HepG2 (cell line): ENCODE measurements at regions not wholly inside any gene's neighbourhood (a gene's known extent, or its start where the extent isn't known, plus 50 kb on each side); places are given as distances from the start of the nearest gene placed in this dataset.

Source experiments
- ADNP ChIP-seq: sonication (generic); formaldehyde crosslinking; IDR thresholded peaks from 2 replicates; pipeline ENCODE4 v1.4.0; 2020; ENCODE audit warnings: missing genetic modification reagents
- ATF5 ChIP-seq: sonication (generic); formaldehyde crosslinking; IDR thresholded peaks from 2 replicates; pipeline ENCODE4 v1.4.0; 2020; ENCODE audit warnings: mild to moderate bottlenecking, low read depth, missing genetic modification reagents
- BRD4 ChIP-seq: sonication (generic); formaldehyde crosslinking; IDR thresholded peaks from 2 replicates; pipeline ENCODE4 v1.4.0; 2020; ENCODE audit warnings: missing genetic modification reagents
- EP300 ChIP-seq, 3 experiments: sonication (generic) in 1 of 3; formaldehyde crosslinking in 1 of 3; IDR thresholded peaks; 2 replicates each; pipeline versions ENCODE4 v1.5.1 to v1.6.1; 2011 to 2020; ENCODE audit warnings: low read depth in 2 of 3, low read length in 2 of 3, borderline replicate concordance in 1 of 3, improper control_type of control experiment in 1 of 3, mild to moderate bottlenecking in 1 of 3, missing genetic modification reagents in 1 of 3, moderate library complexity in 1 of 3
- HNF1A ChIP-seq, 2 experiments: sonication (generic) in 1 of 2; formaldehyde crosslinking in 1 of 2; IDR thresholded peaks; 2 replicates each; pipeline versions ENCODE4 v1.4.0 to v1.6.1; 2016 to 2020; ENCODE audit warnings: borderline replicate concordance in 1 of 2, low read depth in 1 of 2, mild to moderate bottlenecking in 1 of 2, missing genetic modification reagents in 1 of 2
- HNRNPLL ChIP-seq: fragments of 200-400 bp; formaldehyde crosslinking; IDR thresholded peaks from 2 replicates; pipeline ENCODE4 v1.6.1; 2017; ENCODE audit warnings: mild to moderate bottlenecking, low read depth, low read length; ENCODE audit not compliant: poor library complexity, severe bottlenecking
- MATR3 ChIP-seq: sonication (generic); formaldehyde crosslinking; IDR thresholded peaks from 2 replicates; pipeline ENCODE4 v1.4.0; 2020; ENCODE audit warnings: missing genetic modification reagents
- PATZ1 ChIP-seq: sonication (generic); formaldehyde crosslinking; IDR thresholded peaks from 2 replicates; pipeline ENCODE4 v1.4.0; 2020; ENCODE audit warnings: missing genetic modification reagents
- PBX3 ChIP-seq: sonication (generic); formaldehyde crosslinking; IDR thresholded peaks from 2 replicates; pipeline ENCODE4 v1.8.1; 2023; ENCODE audit warnings: missing genetic modification reagents, inconsistent platforms, borderline replicate concordance
- RBFOX2 ChIP-seq: fragments of 200-400 bp; formaldehyde crosslinking; IDR thresholded peaks from 2 replicates; pipeline ENCODE4 v1.6.1; 2017; ENCODE audit warnings: low read depth, mild to moderate bottlenecking, low read length
- ZNF205 ChIP-seq: IDR thresholded peaks from 2 replicates; pipeline ENCODE4 v1.6.1; 2018; ENCODE audit warnings: missing biosample characterization, missing genetic modification reagents
- ZNF274 ChIP-seq: sonication (generic); formaldehyde crosslinking; IDR thresholded peaks from 2 replicates; pipeline ENCODE4 v1.5.1; 2020; ENCODE audit warnings: mild to moderate bottlenecking, missing genetic modification reagents
- ZNF367 ChIP-seq: sonication (generic); formaldehyde crosslinking; IDR thresholded peaks from 2 replicates; pipeline ENCODE4 v1.4.0; 2020; ENCODE audit warnings: missing genetic modification reagents, borderline replicate concordance
- ZNF44 ChIP-seq: sonication (generic); formaldehyde crosslinking; IDR thresholded peaks from 2 replicates; pipeline ENCODE4 v1.5.1; 2020; ENCODE audit warnings: mild to moderate bottlenecking, missing genetic modification reagents
- ZNF839 ChIP-seq: sonication (generic); formaldehyde crosslinking; IDR thresholded peaks from 2 replicates; pipeline ENCODE4 v1.4.0; 2020; ENCODE audit warnings: missing genetic modification reagents, mild to moderate bottlenecking, borderline replicate concordance
- ZSCAN12 ChIP-seq: sonication (generic); formaldehyde crosslinking; IDR thresholded peaks from 2 replicates; pipeline ENCODE4 v1.9.0; 2021; ENCODE audit warnings: mild to moderate bottlenecking, missing genetic modification reagents
- TF ChIP-seq, protein P1 (sequence below): sonication (generic); formaldehyde crosslinking; IDR thresholded peaks from 2 replicates; pipeline ENCODE4 v1.5.1; 2020; ENCODE audit warnings: mild to moderate bottlenecking, moderate library complexity, missing genetic modification reagents

- TF ChIP-seq EP300 (IDR thresholded peaks at IDR 0.05; ENCODE audit: low read depth in 2 of 2, low read length in 2 of 2): peak in 1 of 2 experiments; percentile 57; a peak in 2 of 4 replicates
- peak; percentile 41; the same call in 1 of the 2 replicates for TF ChIP-seq EP300 (CRISPR knock-in tag; IDR thresholded peaks at IDR 0.05; ENCODE audit: borderline replicate concordance)
- no peak for TF ChIP-seq HNF1A (IDR thresholded peaks at IDR 0.05; ENCODE audit: low read depth)
- TF ChIP-seq HNF1A (CRISPR knock-in tag; IDR thresholded peaks at IDR 0.05; ENCODE audit: borderline replicate concordance): peak; percentile 11; the same call in 1 of the 2 replicates
- peak; percentile 71; the same call in 1 of the 2 replicates for TF ChIP-seq ZNF274 (CRISPR knock-in tag)
- no peak for TF ChIP-seq ZNF367 (CRISPR knock-in tag)
- TF ChIP-seq RBFOX2: no peak
- no peak for TF ChIP-seq PBX3
- peak; percentile 18 for TF ChIP-seq HNRNPLL
- peak; percentile 69 for TF ChIP-seq ZNF205 (CRISPR knock-in tag)
- TF ChIP-seq PATZ1 (CRISPR knock-in tag): peak; percentile 81
- TF ChIP-seq ZNF44: peak; percentile 79; the same call in 1 of the 2 replicates
- 0 out of 2 replicates have a peak, but pooled peaks have one; percentile 48 for TF ChIP-seq BRD4 (CRISPR knock-in tag)
- TF ChIP-seq ATF5: no peak
- TF ChIP-seq, protein P1, sequence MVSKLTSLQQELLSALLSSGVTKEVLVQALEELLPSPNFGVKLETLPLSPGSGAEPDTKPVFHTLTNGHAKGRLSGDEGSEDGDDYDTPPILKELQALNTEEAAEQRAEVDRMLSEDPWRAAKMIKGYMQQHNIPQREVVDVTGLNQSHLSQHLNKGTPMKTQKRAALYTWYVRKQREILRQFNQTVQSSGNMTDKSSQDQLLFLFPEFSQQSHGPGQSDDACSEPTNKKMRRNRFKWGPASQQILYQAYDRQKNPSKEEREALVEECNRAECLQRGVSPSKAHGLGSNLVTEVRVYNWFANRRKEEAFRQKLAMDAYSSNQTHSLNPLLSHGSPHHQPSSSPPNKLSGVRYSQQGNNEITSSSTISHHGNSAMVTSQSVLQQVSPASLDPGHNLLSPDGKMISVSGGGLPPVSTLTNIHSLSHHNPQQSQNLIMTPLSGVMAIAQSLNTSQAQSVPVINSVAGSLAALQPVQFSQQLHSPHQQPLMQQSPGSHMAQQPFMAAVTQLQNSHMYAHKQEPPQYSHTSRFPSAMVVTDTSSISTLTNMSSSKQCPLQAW (CRISPR knock-in tag): peak; percentile 67; the same call in 1 of the 2 replicates
- TF ChIP-seq MATR3: no peak
- TF ChIP-seq ZSCAN12 (CRISPR knock-in tag): no peak
- peak; percentile 83; the same call in 1 of the 2 replicates for TF ChIP-seq ZNF839
- TF ChIP-seq ADNP (CRISPR knock-in tag): no peak
Measured at GRCh38 chr9:129442803-129443511, 177.9 kb downstream of the C9orf50 start (continued).
